Ishikawa (cell line): ENCODE measurements at regions not wholly inside any gene's neighbourhood (a gene's known extent, or its start where the extent isn't known, plus 50 kb on each side); places are given as distances from the start of the nearest gene placed in this dataset.

Experiments
- CEBPB ChIP-seq: IDR thresholded peaks from 2 replicates; pipeline ENCODE4 v1.6.1; 2012
- CREB1 ChIP-seq: IDR thresholded peaks from 2 replicates; pipeline ENCODE4 v1.6.1; 2012; ENCODE audit warnings: low read depth
- EGR1 ChIP-seq: IDR thresholded peaks from 2 replicates; pipeline ENCODE4 v1.6.1; 2012
- EP300 ChIP-seq: IDR thresholded peaks from 2 replicates; pipeline ENCODE4 v1.6.1; 2012; ENCODE audit warnings: borderline replicate concordance
- FOXM1 ChIP-seq: IDR thresholded peaks from 2 replicates; pipeline ENCODE4 v1.6.1; 2012; ENCODE audit warnings: low read depth, borderline replicate concordance
- NFIC ChIP-seq: IDR thresholded peaks from 2 replicates; pipeline ENCODE4 v1.6.1; 2012
- RAD21 ChIP-seq: IDR thresholded peaks from 2 replicates; pipeline ENCODE4 v1.6.1; 2012; ENCODE audit warnings: low read depth
- TAF1 ChIP-seq: IDR thresholded peaks from 2 replicates; pipeline ENCODE4 v1.6.1; 2012; ENCODE audit warnings: low read depth, mild to moderate bottlenecking
- TCF12 ChIP-seq: IDR thresholded peaks from 2 replicates; pipeline ENCODE4 v1.6.1; 2012; ENCODE audit warnings: low read depth
- TEAD4 ChIP-seq: IDR thresholded peaks from 2 replicates; pipeline ENCODE4 v1.6.1; 2012
- YY1 ChIP-seq: IDR thresholded peaks from 2 replicates; pipeline ENCODE4 v1.6.1; 2012; ENCODE audit warnings: low read depth
- ZBTB7A ChIP-seq: IDR thresholded peaks from 2 replicates; pipeline ENCODE4 v1.6.1; 2012; ENCODE audit warnings: low read depth
- TF ChIP-seq, protein P1 (sequence below): IDR thresholded peaks from 2 replicates; pipeline ENCODE4 v1.6.1; 2012
- TF ChIP-seq, protein P2 (sequence below): IDR thresholded peaks from 2 replicates; pipeline ENCODE4 v1.6.1; 2012
- TF ChIP-seq, protein P3 (sequence below): IDR thresholded peaks from 2 replicates; pipeline ENCODE4 v1.6.1; 2012; ENCODE audit warnings: low read depth, mild to moderate bottlenecking

DNA sequence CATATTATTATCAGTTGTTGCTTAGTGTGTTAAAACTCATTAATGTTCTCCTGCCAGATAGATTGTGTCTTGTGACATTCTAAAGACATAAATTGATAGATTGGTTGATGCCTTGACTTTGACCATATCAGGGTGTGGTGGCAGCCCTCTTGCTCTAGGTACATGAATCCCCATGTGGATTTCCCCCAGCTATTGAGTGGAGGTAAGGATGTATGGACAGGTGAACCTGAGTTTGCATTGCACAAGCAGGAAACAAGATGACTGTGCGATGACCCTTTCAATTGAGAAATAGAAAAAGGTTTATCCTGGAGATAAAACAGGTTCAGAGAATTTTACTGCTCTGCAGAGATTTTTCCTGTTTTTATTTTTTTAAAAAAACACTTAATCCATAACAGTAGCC, 619.2 kb downstream of the SPRY1 start:
- TF ChIP-seq NFIC (no peak), TCF12 (no peak), CREB1 (no peak), RAD21 (no peak), EP300 (no peak), ZBTB7A (no peak)
- TF ChIP-seq, protein P1, sequence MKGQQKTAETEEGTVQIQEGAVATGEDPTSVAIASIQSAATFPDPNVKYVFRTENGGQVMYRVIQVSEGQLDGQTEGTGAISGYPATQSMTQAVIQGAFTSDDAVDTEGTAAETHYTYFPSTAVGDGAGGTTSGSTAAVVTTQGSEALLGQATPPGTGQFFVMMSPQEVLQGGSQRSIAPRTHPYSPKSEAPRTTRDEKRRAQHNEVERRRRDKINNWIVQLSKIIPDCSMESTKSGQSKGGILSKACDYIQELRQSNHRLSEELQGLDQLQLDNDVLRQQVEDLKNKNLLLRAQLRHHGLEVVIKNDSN = no peak

DNA sequence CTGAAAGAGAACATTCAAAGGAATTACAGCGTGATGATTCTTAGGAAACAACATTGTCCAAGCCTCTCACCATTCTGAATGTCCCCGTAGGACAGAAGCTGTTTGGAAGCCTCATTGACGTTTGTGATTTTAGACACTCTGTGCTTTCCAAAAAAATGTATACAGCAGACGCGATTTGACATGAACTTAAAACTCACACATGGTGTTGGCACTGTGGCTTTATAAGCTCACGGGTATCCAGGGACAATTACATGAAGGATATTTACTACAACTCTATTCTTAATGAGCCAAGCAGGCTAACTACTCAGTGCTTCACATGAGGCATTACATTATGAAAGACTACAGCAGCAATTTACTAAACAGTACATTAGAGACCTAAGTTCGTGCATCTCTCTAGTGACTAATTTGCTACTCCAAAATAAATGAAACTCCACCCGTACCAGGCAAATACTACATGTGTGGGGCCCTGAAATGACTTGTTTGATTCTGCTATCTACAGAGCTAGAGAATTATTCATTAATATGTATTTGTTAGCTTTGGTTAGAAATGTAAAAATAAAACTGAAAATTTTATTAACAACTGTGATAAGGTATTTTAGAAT, 620.7 kb downstream of the SPRY1 start:
- TF ChIP-seq ZBTB7A = no peak
- no peak for TF ChIP-seq CREB1
- TF ChIP-seq EP300 = no peak
- TF ChIP-seq TCF12 = no peak
- no peak for TF ChIP-seq FOXM1
- TF ChIP-seq, protein P1 = no peak
- TF ChIP-seq, protein P2, sequence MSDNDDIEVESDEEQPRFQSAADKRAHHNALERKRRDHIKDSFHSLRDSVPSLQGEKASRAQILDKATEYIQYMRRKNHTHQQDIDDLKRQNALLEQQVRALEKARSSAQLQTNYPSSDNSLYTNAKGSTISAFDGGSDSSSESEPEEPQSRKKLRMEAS = no peak
- TF ChIP-seq RAD21 = no peak
- TF ChIP-seq TEAD4 = no peak
- no peak for TF ChIP-seq TAF1
- no peak for TF ChIP-seq NFIC
- TF ChIP-seq EGR1 = no peak

DNA sequence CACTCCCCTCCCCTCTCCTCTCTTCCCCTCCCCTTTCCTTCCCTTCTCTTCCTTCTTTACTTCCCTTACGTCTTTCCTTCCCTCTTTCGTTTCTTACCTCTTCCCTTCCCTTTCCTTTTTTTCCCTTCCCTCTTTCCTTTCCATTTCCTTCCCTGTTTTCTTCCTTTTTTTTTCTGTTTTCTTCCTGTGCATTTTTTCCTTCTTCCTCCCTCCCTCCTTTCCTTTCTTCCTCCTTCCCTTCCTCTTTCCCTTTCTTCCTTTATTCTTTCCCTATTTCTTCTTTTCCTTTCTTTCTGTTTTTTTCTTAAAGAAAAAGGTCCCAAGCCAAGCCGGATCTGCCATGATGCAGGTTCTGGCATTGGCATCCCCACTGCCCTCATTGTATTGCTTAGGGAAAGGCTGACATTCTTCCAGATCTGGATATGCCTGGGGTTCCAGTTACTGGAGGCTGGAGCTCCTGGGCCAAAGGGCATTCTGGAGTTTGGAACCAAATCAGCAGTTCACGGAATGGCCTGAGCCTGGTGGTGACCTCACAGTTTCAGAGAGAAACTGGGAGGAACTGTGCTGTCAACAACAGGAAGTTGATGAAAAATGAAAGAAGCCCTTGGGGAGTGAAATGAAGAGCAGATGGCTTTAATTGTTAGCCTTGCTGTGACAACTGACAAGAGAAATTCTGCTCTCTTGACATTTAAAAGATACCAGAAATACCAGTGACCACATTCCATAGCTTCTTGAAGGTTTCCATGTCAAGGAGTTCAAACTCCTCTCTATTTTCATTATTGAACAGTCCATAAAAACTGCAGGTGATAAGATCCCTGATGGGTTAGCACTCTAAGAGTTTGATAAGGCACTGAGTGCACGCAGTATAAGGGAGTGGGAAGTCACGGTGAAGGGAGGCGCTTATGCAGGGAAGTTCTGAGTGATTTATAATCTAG, 622.1 kb downstream of the SPRY1 start:
- TF ChIP-seq, protein P2 = no peak
- TF ChIP-seq CREB1 = no peak
- TF ChIP-seq FOXM1 = no peak
- TF ChIP-seq, protein P1 = no peak
- TF ChIP-seq RAD21 = no peak
- no peak for TF ChIP-seq TAF1
- TF ChIP-seq NFIC = no peak

DNA sequence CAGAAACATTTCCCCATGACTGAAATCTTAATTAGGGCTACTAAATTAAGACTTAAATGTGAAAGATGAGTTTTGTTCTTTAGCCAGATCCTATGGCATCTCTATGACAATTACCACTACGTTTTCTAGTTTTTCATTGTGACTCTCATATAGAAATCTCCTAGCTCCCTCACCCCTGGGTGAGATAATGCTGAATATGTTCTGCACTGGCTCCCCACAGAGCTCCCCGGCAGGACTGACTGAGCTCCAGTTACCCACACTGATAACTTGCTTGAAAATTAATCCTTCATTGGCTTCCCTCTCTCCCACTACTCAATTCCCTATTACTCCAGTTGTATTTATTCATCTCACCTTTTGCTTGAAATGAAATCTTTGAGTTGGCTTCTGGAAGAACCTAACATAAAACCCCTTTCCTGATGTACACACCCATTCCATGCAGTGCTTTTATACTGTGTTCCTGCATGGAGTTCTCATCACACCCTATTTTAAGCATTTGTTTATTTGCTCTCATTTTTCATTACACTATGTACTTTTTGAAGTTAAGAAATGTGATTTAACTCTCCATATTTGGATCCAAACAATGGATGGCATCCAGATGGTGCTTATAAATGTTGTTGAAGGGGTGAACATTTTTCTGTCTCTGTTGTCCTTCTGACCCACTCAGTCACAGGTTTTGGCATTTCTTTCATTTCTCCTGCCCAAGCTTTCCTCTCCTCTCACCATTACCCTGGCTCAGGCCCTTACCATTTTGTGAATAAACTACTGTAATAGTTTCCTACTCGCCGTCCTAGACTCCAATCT, 623.4 kb downstream of the SPRY1 start:
- TF ChIP-seq TEAD4 (no peak), TCF12 (no peak), EP300 (no peak), ZBTB7A (no peak), FOXM1 (no peak), CEBPB (no peak), YY1 (no peak)
- TF ChIP-seq, protein P1 = no peak
- TF ChIP-seq, protein P2 = no peak

DNA sequence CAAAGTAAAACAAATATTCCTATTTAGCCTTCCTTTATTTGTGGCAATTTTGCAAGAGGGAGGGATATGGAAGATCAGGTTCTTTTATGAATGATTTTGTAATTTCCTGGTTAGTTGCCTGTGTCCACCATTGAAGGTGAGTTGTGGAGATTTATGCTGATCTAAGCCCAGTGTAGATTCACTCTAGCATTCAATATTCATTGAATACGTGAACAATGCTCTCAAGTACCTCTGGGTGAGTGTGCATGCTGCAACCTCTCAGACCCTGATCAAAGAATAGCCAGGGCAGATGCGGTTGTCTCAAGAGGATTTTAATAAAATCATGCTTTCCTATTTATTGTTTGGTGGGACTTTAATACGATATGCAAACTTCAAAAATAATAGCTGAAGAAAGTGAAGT, 628.4 kb downstream of the SPRY1 start:
- TF ChIP-seq TAF1 = no peak
- no peak for TF ChIP-seq NFIC
- TF ChIP-seq CREB1 = no peak
- no peak for TF ChIP-seq CEBPB
- TF ChIP-seq FOXM1 = no peak
- TF ChIP-seq EP300 = no peak
- TF ChIP-seq ZBTB7A = no peak
- TF ChIP-seq TCF12 = no peak
- TF ChIP-seq, protein P2 = no peak
- no peak for TF ChIP-seq YY1
- TF ChIP-seq RAD21 = no peak
- TF ChIP-seq, protein P3, sequence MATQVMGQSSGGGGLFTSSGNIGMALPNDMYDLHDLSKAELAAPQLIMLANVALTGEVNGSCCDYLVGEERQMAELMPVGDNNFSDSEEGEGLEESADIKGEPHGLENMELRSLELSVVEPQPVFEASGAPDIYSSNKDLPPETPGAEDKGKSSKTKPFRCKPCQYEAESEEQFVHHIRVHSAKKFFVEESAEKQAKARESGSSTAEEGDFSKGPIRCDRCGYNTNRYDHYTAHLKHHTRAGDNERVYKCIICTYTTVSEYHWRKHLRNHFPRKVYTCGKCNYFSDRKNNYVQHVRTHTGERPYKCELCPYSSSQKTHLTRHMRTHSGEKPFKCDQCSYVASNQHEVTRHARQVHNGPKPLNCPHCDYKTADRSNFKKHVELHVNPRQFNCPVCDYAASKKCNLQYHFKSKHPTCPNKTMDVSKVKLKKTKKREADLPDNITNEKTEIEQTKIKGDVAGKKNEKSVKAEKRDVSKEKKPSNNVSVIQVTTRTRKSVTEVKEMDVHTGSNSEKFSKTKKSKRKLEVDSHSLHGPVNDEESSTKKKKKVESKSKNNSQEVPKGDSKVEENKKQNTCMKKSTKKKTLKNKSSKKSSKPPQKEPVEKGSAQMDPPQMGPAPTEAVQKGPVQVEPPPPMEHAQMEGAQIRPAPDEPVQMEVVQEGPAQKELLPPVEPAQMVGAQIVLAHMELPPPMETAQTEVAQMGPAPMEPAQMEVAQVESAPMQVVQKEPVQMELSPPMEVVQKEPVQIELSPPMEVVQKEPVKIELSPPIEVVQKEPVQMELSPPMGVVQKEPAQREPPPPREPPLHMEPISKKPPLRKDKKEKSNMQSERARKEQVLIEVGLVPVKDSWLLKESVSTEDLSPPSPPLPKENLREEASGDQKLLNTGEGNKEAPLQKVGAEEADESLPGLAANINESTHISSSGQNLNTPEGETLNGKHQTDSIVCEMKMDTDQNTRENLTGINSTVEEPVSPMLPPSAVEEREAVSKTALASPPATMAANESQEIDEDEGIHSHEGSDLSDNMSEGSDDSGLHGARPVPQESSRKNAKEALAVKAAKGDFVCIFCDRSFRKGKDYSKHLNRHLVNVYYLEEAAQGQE = no peak
- TF ChIP-seq TEAD4 = no peak
- TF ChIP-seq, protein P1 = no peak
- TF ChIP-seq EGR1 = no peak
